ENCODE measurements at regions not wholly inside any gene's neighbourhood (a gene's known extent, or its start where the extent isn't known, plus 50 kb on each side); places are given as distances from the start of the nearest gene placed in this dataset.

DNA sequence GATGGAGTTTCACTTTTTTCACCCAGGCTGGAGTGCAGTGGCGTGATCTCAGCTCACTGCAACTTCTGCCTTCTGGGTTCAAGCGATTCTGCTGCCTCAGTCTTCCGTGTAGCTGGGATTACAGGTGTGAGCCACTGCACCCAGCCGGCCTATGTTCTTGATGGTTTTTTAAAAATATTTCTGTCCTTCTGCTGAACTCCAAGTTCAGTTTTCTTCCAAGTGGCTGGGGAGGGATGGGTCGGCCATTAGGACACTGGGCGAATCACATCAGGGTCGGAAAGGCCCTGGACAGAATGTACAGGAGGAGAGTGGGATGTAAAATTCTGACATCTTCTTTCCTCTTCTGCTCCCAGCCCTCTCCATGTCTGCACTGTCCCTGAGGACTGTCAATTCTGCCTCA lies 289.6 kb downstream of the PTPRU start:
- no peak for DNase-seq (ENCODE audit: low spot score)

DNA sequence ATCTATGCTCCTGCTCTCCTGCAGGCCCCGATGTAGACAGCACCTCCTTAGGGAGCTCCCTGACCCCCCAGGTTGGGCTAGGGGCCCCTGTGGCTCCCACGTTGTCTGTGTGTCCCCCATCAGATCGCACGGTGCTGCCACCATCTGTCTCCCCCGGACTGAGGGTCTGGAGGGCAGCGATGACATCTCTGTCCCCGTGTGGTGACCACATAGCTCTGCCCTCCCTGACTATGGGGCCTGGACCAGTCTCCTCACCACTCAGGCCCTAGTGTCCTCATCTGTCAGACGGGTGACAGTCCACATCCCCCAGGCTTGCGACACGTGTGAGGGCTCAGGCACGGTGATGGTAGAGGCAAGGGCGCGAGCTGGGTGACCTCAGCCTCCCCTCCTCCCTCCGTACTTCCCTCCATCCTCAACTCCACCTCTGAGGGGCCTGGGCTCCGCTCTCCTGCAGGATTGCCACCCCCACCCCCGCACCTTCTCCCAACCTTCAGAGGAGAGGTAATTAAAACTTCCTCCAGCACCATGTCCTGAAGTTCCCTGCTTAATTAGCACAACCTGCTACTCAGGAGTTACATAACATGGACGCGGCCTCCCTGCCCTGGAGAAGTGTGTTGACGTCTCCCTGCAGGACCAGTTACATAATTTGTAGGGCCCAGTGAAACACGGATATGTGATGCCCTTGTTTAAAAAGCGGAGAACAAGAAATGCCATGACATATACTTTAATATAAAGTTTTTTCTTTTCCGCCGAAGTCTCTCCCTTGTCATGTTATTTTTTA lies 288.2 kb downstream of the PTPRU start:
- DNase-seq (ENCODE audit: low spot score) = no peak

DNA sequence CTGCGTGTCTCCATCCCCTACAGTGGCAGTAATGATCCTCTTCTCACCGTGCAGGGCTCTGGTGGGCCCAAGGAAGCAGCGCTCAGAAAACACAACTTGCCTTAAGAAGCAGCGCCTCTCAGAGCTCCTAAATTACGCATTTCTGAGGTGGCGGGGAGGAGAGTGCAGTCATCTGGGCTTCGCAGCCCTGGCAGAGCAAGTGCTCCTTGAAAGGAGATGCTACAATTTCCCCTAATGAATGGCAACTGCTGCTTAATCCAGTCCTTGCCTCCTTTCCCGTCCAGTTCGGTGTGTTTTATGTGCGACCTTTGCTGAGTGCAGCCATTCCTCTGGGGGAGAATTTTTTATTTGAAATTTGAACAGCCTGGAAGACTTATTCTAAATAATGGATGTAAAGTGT lies 287.3 kb downstream of the PTPRU start:
- DNase-seq (ENCODE audit: low spot score) = no peak

DNA sequence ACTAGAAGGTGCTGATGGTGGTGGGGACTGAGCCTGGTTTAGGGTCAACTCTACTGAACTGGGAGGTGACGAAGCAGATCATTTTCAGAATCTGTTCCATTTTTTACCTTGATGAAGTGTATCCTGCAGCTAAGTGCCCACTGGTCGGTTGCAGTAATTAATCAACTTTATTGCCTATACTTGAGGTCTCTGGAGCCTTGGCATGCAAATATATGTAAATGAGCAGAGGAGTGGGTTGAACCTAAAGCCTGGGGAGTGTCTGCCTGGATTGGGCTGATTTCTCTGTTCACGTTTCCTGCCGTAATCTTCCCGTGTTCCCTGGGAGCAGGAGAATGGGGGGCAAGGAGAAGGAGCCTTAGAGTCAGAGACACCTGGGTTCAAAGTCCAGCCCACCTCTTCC lies 286.8 kb downstream of the PTPRU start:
- no peak for DNase-seq (ENCODE audit: low spot score)

DNA sequence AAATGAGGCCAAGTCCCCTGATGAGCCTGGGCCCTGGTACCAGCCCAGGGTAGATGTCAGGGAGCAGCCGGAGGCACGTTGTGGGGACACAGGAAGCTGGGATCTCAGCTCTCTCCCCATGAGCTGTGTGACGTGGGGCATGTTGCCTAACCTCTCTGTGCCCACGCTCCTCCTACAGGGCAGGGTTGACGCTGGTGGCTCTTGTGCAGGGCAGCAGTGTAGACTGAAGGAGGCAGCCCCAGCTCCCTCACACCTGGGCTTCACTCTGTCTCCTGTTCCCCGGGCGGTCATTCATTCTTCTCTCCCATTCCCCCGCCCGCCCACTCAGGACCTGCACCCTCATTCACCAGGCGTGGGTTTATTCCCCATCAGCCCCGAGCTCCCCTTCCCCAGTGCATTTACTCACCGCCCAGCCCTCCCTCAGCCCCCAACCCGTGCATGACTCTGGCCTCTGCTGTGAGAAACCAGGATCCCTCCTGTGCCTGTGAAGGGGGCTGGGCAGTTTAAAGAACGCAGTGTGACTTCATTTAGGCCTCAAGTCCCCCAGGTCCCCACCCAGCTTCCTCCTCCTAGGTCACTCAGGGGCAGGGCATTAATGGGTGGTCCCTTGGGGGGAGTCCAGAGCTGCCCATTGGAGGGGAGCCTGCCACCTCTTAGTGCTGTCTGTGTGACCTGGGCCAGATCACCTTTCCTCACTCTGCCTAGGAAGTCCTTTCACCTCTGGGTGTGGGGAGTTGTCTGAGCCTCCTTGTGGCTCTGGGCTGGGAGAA lies 285.7 kb downstream of the PTPRU start:
- DNase-seq (ENCODE audit: low spot score) = no peak

DNA sequence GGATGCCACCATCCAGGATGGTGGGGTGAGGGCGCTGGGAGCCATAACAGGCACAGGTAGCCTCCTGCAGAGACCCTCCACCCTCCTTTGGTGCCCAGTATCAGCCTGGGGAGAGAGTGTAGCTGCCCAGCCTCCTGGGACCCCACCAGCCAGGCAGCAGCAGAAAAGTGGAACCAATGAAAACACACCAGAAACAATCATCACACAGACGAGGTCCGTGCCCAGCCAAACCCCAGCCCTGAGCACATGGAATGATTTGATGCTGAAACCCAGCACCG lies 285.1 kb downstream of the PTPRU start:
- no peak for DNase-seq (ENCODE audit: low spot score)

DNA sequence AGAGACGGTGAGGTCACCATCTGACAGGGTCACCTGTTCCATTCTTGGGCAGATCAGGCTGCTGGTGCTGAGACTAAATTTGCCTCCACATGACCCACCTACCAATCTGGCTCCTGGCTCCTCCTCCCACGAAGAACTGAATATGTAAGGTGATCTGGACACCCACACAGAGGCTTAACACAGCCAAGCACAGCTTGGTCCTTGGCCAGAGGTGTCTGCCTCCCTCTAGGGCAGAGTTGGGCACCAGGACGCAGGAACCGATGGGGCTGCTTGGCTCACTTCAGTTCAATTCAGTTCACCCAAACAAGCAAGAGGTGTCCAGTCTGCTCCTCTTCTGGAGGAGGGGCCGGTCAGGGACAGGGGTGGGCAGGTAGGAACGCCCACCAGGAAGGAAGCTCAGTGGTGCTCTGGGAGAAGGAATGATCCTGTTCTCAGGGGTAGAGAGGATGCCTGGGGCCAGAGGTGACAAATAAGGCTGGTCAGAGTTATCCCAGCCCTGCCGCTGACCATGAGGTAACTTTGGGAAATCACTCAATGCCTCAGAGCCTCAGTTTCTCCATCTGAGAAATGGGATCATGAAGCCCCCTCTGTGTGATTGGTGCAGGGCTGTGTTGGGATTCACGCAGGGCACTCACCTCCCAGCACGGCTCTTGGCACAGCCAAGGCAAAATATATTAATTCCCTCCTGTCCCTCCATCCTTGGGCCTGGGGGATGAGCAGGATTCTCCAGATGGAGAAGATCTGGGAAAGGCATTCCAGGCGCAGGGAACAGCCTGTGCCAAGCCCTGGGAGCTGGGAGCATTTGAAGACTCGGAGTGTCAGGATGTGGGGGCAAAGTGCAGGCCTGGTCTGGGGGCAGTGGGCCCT lies 284.5 kb downstream of the PTPRU start:
- DNase-seq (ENCODE audit: low spot score) = no peak

DNA sequence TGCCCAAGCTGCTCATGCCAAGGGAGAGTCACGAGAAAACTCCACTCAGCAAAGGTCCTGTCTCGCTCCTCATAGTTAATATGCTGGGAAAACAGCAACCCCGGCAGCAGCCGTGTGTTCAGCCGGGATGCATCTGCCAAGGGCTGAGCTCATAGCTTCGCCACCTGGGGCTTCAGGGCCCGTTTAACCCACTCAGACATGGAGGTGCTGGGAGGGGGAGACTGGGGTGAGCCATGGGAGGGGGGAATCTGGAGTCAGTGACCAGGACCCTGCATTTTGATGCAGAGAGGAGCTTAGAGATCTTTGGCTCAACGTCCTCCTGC lies 283.4 kb downstream of the PTPRU start:
- no peak for DNase-seq (ENCODE audit: low spot score)

DNA sequence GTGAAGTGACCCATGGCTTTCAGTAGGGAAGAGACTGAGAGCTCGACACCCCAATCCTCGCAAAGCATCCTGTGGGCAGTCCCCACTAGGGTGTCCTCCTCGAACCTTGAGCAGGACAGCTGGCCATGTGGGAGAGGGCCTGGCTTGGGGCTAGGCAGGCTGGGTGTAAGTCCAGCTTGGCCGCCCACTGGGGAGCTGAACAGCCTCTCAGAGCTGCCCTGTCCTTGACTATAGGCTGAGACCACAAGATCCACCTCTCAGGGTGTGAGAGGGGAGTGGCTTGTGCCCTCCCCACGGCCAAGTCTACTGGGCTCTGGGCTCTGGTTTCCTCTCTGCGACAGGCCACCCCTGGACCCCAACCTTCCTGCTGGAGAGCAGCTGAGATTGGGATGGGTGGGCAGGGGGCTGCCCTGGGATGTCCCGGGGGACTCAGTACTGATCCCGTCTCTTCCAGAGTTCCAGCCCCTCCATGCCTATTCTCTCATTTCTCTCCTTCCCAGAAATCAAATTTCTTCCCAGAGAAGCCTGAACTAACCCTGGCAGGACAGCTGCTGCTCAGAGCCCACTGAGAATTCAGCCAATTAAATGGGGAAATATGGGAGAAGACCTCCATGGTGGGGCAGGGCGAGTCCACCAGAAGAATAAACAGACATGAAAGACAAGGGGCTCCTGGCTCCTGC lies 282.9 kb downstream of the PTPRU start:
- DNase-seq (ENCODE audit: low spot score) = no peak

DNA sequence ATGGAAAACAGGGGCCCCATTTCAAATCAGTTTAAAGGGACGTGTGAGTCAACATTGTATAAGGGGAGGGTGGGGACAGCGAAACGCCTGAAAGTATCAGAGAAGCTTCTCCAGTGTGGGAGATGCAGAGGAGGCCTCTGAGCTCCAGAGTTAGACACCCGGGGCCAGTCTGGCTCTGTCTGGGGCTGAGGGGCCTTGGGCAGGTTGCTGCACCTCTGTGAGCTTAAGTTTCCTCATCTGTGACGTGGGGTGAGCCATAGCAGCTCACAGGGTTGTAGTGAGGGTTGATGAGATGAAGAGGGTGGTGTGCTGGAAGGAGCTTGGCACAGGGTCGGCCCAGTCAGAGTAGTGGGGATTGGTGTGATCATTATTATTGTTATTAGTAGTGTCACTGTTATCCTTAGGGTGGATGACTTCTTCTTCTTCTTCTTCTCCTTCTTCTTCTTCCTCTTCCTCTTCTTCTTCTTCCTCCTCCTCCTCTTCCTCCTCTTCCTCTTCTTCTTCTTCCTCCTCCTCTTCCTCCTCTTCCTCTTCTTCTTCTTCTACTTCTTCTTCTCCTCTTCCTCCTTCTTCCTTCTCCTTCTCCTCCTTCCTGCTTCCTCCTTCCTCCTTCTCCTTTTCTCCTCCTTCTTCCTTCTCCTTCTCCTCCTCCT lies 282.0 kb downstream of the PTPRU start:
- no peak for DNase-seq (ENCODE audit: low spot score)

DNA sequence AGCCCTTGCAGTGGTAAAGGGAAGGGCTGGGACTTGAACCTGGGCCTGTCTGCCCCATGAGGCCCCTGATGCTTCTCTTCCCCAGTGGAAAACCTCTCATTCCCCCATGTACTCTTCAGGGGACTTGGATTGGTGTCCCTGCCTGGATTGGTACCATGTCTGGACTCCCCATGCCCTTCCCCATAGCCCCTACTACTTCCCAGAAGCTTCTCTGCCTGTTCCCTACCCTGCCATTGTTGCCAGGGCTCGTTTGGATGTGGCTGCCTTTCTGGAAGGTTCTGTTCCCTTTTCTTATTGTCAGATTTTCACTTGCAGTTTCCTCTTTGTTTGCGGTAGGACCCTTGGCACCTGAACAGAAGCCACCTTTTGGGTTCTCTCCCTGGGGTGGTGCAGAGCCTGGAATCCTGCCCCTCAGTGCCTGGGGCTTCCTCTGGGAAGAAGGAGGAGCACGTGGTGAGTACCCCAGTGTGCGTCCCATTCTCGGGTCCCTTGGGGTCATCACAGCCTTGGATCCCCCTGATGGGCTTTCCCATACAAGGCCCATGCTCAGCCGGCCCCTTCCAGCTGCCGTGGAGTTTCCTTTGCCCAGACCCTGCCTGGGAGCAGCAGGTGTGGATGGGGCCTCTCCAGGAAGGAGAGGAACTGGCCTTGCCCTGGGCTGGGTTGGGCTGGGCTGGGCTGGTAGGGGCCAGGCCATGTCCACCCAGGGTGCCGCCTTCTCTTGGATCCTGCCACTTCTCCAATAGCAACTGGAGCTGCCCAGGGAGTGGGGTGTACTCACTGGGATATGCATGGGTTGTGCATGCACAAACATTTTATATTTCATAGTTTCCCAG lies 281.1 kb downstream of the PTPRU start:
- DNase-seq (ENCODE audit: low spot score) = no peak

DNA sequence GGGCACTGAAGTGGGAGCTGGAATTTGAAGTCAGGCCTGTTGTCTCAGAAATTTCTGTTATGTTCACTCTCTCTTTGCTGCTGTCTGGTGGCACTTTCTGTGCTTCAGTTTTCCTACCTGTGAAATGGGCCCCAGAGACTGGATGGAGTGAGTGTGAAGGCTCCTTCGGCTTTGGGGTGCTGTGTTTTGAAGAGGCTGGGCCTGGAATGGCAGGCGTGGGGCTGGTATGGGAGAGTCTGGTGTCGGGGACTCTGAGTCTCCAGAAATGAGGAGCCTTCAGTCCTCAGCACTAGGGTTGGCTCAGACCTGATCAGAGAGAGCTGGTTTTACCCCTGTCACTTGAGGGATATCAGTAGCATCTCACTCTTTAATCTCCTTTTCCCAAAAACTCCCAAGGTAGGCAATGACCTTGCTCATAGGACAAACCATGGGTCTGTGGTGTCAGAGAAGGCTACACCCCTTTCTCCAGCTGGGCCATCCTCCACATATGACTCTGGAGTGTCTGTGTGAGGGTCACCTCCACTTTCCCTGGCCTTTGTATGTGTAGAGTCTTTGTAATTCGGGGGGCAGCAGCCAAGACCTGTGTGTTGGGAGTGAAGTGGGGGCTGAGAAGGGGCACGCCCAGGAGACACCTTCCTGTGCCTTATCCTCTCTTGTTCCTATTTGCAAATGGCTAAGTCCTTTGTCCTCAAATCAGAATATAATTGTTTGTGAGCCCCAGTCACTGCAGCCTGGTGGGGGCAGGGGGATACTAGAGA lies 279.9 kb downstream of the PTPRU start:
- no peak for DNase-seq (ENCODE audit: low spot score)

DNA sequence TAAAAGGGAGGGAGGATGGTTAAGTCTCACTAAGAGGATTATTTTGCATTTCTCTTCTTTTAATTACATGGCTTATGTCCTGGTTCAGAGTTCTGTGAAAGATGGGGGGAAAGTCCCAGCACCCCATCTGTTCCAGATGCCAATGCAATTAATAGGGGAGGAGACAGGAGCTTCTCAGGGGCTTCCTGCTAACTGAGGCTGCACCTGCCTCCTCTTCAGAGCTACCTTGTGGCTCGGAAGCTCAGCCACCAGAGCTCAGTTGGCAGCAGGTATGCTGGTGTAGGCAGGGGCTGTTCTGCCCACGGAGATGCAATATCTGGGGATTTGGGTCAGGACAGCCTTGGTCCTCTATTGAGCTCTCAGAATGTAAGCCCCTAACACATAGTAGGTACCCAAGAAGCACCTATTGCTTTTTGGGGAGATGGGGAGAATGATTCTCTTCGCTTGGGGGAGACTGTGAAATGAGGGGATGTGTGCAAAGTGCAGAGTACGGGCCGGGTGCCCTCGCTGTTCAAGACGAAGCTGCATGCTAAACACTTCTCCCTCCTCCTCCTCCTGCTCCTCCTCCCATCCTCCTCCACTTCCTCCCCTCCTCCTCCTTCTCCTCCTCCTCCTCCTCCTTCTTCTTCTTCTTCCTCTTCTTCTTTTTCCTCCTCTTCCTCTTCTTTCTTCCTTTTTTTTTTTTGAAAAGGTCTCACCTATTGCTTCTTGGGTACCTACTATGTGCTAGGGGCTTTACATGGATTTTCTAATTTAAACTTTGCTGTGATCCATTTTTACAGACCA lies 279.0 kb downstream of the PTPRU start:
- DNase-seq (ENCODE audit: low spot score) = no peak

DNA sequence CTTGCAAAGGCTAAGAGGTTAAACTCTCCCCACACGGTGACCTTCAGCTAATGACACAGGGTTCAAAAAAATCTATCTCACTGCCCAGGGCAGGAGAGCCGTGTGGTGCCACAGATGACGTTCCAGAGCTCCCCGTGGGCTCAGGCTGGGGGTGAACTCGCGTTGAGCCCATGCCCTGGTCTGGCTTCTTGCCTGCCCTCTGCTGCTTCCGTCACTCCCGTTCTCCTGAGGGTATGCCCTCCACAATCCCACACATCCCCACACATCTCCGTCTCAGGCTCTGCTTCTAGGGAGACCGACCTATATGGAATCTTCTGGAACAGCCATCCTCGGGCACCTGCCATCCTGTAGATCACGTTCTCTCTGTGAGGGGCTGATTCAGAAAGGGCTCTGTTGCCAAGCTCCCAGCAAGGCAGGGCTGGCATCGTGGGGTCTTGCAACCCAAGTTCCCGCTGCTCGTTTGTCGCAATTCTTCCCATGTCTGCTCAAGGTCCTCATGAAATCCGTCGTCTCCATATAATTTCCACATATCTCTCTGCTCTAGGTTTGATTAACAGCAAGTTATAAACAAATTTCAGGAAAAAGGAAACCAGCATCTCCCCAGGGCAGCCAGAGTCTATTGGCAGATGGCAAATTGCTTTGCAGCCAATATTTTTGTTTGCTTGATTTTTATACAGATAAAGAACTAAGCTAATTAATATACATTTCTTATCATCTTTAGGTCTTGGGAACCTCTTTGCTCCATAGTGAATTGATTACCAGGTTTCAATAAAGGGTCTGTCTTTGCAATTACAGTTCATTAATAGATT lies 278.2 kb downstream of the PTPRU start:
- no peak for DNase-seq (ENCODE audit: low spot score)

DNA sequence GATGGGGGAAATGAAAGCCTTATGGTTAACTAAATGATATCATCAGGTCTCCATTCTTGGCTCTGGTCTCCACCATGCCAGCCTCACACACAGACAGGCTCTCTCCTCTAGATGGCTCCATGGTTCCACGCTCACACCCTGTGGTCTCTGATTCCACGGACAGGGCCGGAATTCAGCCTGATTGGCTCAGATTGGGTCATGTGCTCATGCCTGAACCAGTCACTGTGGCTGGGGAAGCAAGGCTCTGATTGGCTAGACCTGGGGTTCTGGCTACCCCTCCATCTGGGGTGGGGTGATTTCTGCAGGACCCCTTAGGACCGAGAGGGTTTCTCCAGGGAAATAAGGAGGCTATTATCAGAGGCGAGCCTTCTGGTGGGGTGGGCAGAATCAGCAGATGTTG lies 277.0 kb downstream of the PTPRU start:
- DNase-seq (ENCODE audit: low spot score) = no peak

DNA sequence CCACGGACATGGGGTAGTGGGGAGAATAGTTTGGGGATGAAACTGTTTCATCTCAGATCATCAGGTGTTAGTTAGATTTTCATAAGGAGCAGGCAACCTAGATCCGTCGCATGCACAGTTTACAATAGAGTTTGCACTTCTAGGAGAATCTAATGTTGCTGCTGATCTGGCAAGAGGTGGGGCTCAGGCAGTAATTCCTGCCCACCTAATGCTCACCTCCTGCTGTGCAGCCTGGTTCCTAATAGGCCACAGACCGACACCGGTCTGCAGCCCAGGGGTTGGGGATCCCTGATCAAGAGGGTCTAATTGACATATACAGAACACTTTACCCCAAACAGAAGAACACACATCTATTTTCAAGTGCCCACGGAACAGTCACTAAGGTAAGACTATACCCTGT lies 275.1 kb downstream of the PTPRU start:
- no peak for DNase-seq (ENCODE audit: low spot score)

DNA sequence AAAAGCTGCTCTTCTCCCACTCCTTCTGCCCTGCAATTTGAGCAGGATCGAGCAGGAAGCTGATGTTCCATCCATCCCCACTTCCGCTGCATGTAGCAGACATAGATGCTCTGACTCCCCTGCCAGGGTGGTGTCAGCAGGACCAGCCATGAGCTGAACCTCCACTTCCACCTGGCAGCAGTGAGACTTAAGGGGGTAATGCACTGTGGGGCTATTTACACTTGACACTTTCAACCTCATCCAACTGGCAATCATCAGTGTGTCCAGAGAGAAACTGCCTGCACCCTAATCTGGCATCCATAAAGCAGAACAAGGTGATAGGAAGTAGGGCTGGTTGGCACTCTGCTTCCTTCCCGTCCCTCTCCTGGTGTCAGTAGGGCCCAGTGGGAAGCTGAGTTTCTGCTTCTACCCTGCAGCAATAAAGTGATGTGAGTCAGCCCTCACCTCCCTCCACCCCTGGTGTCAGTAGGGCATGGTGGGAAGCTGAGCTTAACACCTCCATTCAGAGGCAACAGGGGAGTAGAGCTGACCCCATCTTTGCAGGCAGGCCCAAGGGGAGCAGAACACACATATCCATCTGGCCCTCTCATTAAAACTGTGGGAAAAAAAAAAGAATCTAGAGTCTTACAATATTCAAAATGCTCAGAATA lies 272.3 kb downstream of the PTPRU start:
- DNase-seq (ENCODE audit: low spot score) = no peak

DNA sequence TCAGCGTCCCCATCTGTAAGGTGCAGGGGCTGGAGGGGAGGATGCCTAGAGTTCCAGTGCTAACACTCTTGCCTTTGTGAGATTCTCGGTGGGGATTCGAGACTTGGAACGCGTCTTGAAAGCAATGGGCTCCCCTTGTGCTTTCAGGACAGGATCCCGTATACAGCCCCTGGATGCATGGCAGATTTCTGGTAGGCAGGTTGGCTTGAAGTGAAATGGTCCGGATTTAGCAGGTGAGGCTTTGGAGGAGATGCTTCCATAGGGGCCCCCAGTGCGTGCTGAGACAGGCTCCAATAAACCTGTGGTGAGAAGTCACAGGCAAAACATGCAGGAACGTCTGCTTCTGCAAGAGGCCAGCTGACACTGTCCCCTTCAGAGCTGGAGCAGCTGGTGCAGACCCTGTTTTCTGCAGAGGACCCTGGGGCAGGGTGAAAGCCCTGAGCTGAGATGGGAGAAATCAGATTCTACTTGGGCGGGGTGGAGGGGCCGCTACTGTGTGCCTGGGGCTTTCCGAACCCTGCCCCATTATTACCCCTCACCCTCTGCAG lies 270.4 kb downstream of the PTPRU start:
- no peak for DNase-seq (ENCODE audit: low spot score)
